Activated T-cell treated with anti-CD3 and anti-CD28 coated beads, Interleukin-2, amount 50 U/mL, for 4 hours (primary cell): ENCODE measurements at regions not wholly inside any gene's neighbourhood (a gene's known extent, or its start where the extent isn't known, plus 50 kb on each side); places are given as distances from the start of the nearest gene placed in this dataset.

Experiments
- ATAC-seq, 2 donors: fragments of 200-7000 bp; cut with Tn5 transposase; one replicate each; pipeline ENCODE4 v1.10.0; 2021
- DNase-seq: peaks from one replicate; pipeline ENCODE4 v3.0.0-alpha.2; 2020
- H3K27me3 Mint-ChIP-seq: one replicate; pipeline ENCODE4 v1.8.0; 2021; ENCODE audit warnings: low read depth, mixed read lengths
- H3K36me3 Mint-ChIP-seq: one replicate; pipeline ENCODE4 v1.8.0; 2022; ENCODE audit warnings: mixed read lengths; ENCODE audit not compliant: insufficient read depth
- H3K4me1 Mint-ChIP-seq: one replicate; pipeline ENCODE4 v1.8.0; 2021; ENCODE audit warnings: low read depth, mixed read lengths
- H3K4me3 Mint-ChIP-seq: one replicate; pipeline ENCODE4 v1.8.0; 2021; ENCODE audit warnings: mild to moderate bottlenecking, moderate library complexity, mixed read lengths
- H3K9me3 Mint-ChIP-seq: one replicate; pipeline ENCODE4 v1.8.0; 2021; ENCODE audit warnings: mixed read lengths

GRCh38 chr6:169853196-169854082, 102.0 kb downstream of the ERMARD start:
- Mint-ChIP-seq H3K4me3 (no peak overlapping the region), H3K27me3 (no peaks in the 10 kb centered on the region), H3K4me1 (no peaks in the 10 kb centered on the region), H3K9me3 (peaks cover 4% of the 10 kb centered on the region), H3K36me3 (no peaks in the 10 kb centered on the region)
- DNase-seq (no peak), ATAC-seq (no peak)

DNA sequence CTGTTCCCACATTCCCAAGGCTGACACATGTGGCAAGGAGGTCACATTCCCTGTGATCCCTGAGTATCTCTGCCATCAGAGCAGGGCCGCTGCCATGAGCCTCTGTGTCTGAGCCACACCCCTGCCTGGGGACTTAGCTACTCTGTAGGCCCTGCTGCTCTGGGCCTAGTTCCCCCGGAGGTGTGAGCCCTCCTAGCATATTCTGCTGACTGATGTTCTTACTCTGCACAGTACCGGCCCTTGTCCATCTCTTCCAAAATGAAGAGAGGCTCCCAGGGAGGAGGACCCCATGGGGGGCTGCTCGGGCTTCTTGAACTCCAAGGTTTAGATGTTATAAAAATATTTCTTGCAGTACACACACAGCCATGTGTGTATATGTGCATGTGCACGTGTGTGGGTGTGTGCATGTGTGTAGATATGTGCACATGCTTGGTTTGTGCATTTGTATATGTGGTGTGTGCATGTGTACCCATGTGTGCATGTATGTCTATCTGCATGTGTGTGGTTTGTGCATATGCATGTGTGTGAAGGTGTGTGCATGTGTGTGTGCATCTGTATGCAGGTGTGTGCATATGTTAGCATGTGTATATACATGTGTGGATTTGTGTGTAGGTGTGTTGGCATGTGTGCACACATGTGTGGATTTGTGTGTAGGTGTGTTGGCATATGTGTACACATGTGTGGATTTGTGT, 101.2 kb downstream of the ERMARD start:
- H3K4me1 Mint-ChIP-seq = no peaks in the 10 kb centered on the region
- H3K4me3 Mint-ChIP-seq = no peak overlapping the region
- no peak for DNase-seq
- H3K27me3 Mint-ChIP-seq = no peaks in the 10 kb centered on the region
- peaks cover 4% of the 10 kb centered on the region for H3K9me3 Mint-ChIP-seq
- H3K36me3 Mint-ChIP-seq = no peaks in the 10 kb centered on the region
- no peak for ATAC-seq

GRCh38 chr6:169851641-169852503, 100.5 kb downstream of the ERMARD start:
- Mint-ChIP-seq H3K4me3 (no peak overlapping the region), H3K27me3 (peaks cover 1% of the 10 kb centered on the region), H3K36me3 (no peaks in the 10 kb centered on the region), H3K9me3 (no peaks in the 10 kb centered on the region), H3K4me1 (no peaks in the 10 kb centered on the region)
- no peak for DNase-seq
- ATAC-seq = no peak

DNA sequence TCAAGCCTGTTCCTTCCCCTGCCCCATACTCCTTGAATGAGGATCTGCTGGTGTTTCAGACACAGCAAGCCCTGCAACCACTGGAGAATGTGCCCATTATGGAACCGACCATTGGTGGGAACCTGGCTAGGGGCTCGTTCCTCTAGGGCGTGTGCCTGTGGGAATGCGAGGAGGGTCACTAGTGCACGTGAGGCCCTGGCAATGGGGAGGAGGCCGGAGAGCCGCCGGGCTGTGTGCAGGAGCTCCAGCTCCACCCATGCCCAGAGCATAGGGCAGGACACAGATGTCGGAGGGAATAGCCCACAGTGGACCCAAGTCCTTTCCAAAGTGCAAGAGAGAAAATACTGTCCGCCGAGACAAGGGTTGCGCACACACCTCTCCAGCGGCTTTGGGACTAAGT, 99.3 kb downstream of the ERMARD start:
- DNase-seq (no peak), ATAC-seq (no peak)
- H3K4me3 Mint-ChIP-seq = no peak overlapping the region
- no peaks in the 10 kb centered on the region for H3K9me3 Mint-ChIP-seq
- no peaks in the 10 kb centered on the region for H3K36me3 Mint-ChIP-seq
- peaks cover 1% of the 10 kb centered on the region for H3K27me3 Mint-ChIP-seq
- H3K4me1 Mint-ChIP-seq = no peaks in the 10 kb centered on the region

DNA sequence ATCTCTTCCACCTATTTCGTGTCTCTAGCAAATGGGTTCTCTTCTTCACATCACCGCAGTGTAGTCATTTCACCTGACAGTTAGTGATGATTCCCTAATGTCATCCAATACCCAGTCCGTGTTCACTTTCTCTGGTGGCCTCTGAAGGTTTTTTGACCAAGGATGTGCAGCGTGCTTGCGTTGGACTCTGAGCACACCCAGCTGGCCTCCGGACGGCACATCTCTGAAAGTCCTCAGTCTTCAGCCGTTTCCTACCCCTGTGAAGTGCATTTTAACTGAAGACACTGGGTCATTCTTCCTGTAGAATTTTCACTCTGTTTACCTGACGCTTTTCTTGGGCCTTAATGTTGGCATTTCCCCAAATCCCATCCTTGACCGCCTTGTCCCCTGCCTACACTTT, 98.7 kb downstream of the ERMARD start:
- Mint-ChIP-seq H3K27me3 (peaks cover 1% of the 10 kb centered on the region), H3K4me1 (no peaks in the 10 kb centered on the region), H3K36me3 (no peaks in the 10 kb centered on the region), H3K9me3 (no peaks in the 10 kb centered on the region), H3K4me3 (no peak overlapping the region)
- ATAC-seq = no peak
- DNase-seq = no peak

- ATAC-seq (no peak), DNase-seq (no peak)
- Mint-ChIP-seq H3K4me1 (no peaks in the 10 kb centered on the region), H3K27me3 (peaks cover 1% of the 10 kb centered on the region), H3K36me3 (no peaks in the 10 kb centered on the region), H3K9me3 (no peaks in the 10 kb centered on the region), H3K4me3 (no peak overlapping the region)
Measured at GRCh38 chr6:169849396-169849795, 98.0 kb downstream of the ERMARD start.

DNA sequence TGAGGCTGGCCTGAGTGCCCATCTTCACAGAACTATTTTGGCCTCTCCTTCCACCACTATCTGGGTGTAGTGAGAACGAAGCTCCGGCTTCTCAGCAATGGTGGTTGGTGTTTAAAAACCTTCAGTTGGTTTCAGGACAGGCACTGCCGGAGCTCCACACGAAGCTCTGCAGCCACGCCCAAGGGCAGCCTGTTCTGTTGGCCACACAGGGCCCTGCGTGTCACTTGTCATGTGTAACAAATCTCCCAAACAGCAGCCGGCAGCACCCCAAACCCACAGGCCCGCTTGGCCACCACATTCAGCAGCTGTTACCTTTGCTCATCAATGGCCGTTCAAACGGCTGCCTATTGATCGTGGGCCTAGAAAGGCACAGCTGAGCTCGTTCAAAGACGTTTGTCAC, 97.5 kb downstream of the ERMARD start:
- H3K9me3 Mint-ChIP-seq = no peaks in the 10 kb centered on the region
- H3K36me3 Mint-ChIP-seq = no peaks in the 10 kb centered on the region
- peaks cover 1% of the 10 kb centered on the region for H3K27me3 Mint-ChIP-seq
- H3K4me3 Mint-ChIP-seq = no peak overlapping the region
- ATAC-seq = no peak
- no peaks in the 10 kb centered on the region for H3K4me1 Mint-ChIP-seq
- no peak for DNase-seq

GRCh38 chr6:169847901-169848311, 96.5 kb downstream of the ERMARD start:
- Mint-ChIP-seq H3K4me3 (no peak overlapping the region), H3K27me3 (peaks cover 1% of the 10 kb centered on the region), H3K9me3 (no peaks in the 10 kb centered on the region), H3K4me1 (no peaks in the 10 kb centered on the region), H3K36me3 (no peaks in the 10 kb centered on the region)
- DNase-seq = no peak
- ATAC-seq = no peak

- DNase-seq (no peak), ATAC-seq (no peak)
- Mint-ChIP-seq H3K4me1 (no peaks in the 10 kb centered on the region), H3K9me3 (no peaks in the 10 kb centered on the region), H3K27me3 (peaks cover 1% of the 10 kb centered on the region), H3K36me3 (no peaks in the 10 kb centered on the region), H3K4me3 (no peak overlapping the region)
Measured at GRCh38 chr6:169847141-169847674, 95.8 kb downstream of the ERMARD start.

DNA sequence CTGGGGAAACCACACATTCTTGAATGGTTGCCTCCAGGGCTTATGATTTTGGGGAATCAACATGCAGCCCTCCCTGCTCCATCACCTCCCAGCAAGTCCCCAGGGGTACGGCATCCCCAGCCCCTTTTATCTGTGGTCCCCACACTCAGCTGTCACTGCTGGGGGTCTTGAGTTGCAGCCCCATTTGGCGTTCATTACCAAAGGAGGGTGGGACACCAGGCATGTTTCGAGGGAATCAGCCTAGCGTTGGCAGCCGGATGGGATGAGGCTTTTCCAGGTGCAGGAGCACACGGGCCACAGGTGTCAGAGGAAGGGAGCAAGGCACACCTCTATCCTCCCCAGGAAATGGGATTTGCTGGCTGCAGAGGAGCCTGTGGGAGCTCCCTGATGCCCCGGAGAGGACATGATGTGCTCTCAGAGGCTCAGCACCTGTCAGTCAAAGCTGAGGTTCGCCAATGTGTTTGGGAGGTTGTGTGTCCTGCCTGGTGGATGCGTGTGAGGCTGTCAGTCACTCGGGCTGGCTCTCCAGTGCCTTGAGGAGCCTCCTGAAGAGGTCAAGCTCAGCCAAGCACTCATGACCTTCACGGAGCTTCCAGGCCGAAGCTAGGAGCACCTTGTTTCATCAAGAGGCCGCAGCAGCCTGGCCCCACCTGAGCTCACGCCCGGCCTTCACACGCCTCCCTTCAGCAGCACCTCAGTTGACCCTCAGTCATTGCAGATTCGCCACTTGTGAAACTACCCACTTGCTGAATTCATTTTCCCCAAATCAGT, 95.0 kb downstream of the ERMARD start:
- Mint-ChIP-seq H3K9me3 (no peaks in the 10 kb centered on the region), H3K4me1 (no peaks in the 10 kb centered on the region), H3K36me3 (no peaks in the 10 kb centered on the region), H3K4me3 (no peak overlapping the region), H3K27me3 (peaks cover 1% of the 10 kb centered on the region)
- ATAC-seq = no peak
- no peak for DNase-seq

DNA sequence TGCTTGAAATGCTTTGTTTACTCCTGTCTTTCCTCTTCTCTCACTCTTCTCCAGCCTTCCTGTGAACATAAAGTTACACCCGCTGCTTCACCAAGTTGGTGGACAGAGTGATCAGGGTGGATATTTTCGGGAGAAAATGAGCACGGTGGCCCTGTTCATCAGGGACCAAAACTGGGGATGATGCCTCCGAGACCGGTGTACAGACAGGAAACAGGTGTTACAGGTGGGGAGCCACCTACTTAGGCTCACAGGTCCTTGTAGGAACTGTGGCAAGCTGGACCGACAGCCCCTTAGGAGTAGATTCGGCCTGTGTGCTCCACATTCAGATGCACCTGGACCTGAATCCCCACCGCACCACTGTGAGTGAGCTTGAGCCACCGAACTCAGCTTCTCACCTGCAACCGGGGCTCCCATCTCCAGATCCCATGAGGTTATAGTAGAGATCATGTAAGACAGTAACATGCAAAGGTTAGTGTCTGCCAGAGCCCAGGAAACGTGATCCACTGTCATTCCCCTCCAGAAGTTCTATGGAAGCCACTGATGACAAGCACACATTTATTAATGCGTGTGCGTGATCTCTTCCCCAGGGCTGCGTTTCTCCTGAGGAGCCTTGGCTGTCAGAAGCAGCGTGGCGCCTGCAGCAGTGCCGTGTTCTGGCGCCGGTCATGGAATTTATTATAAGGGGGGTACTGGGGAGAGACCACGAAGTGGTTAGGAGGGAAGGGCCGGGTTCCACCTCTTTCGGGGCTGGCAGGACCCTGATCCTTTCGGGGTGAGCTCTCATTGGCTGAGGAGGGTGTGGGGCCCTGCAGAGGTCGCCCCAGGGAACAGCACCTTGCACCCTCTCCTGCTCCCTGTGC, 94.2 kb downstream of the ERMARD start:
- Mint-ChIP-seq H3K36me3 (no peaks in the 10 kb centered on the region), H3K4me1 (no peaks in the 10 kb centered on the region), H3K9me3 (no peaks in the 10 kb centered on the region), H3K4me3 (no peak overlapping the region), H3K27me3 (peaks cover 1% of the 10 kb centered on the region)
- DNase-seq (no peak), ATAC-seq (no peak)

DNA sequence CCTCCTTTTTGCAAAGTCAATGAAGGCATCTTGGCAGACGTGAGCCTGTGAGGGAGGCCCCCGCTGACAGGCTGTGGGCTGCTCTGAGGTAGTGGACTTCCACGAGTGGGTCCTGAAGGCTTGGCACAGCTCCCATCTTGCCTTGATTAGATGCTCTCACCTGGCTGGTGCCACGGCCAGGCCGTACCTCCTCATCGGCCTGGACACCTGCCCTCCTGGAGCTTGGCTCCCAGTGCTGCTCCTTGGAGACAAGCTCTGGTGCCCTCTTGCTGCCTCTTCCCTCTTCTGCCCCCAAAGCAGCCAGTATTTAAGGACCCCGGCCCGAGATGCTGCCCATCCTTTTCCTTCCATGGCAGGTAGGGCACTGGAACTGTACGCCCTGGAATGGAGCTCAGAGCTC, 93.5 kb downstream of the ERMARD start:
- Mint-ChIP-seq H3K9me3 (no peaks in the 10 kb centered on the region), H3K36me3 (no peaks in the 10 kb centered on the region), H3K4me3 (no peak overlapping the region), H3K4me1 (no peaks in the 10 kb centered on the region), H3K27me3 (peaks cover 4% of the 10 kb centered on the region)
- DNase-seq = no peak
- ATAC-seq = no peak

DNA sequence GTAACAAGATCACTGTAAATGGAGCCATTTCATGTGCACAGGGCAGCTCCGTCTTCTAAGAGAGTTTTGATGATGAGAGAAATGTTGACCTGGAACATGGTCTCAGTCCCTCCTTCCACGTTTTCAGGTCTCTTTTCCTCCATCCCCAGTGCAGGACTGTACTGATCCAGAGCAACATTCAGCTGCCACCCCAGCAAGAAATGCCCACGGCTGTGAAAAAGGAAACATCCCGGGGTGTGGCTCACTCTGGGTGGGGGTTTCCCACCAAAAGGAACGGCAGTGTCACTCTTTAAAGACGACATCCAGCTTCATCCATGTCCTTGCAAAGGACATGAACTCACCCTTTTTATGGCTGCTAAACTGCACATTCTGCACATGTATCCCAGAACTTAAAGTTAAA, 92.6 kb downstream of the ERMARD start:
- DNase-seq (no peak), ATAC-seq (no peak)
- H3K4me1 Mint-ChIP-seq = no peaks in the 10 kb centered on the region
- H3K36me3 Mint-ChIP-seq = no peaks in the 10 kb centered on the region
- H3K4me3 Mint-ChIP-seq = no peak overlapping the region
- H3K9me3 Mint-ChIP-seq = no peaks in the 10 kb centered on the region
- H3K27me3 Mint-ChIP-seq = peaks cover 4% of the 10 kb centered on the region
